Stimulated activated CD4-positive, alpha-beta T cell treated with anti-CD3 and anti-CD28 coated beads, Interleukin-1b, Interleukin-23, amount 100 ng/mL, for 24 hours (primary cell): ENCODE measurements at regions not wholly inside any gene's neighbourhood (a gene's known extent, or its start where the extent isn't known, plus 50 kb on each side); places are given as distances from the start of the nearest gene placed in this dataset.
"Not testable (repeated sequence)": the region's sequence is repeated elsewhere in the genome, so short reads cannot be mapped to it uniquely, and the experiment has no call there.

Experiments
- DNase-seq, 4 experiments: peaks; one replicate each; pipeline ENCODE4 v3.0.0-alpha.2; 2020; ENCODE audit warnings: low read depth in 4 of 4, low spot score in 1 of 4

GRCh38 chr1:222009105-222009730, 267.3 kb upstream of the DUSP10 start:
- DNase-seq, result no peak

- DNase-seq, result no peak
These were observed 264.8 kb upstream of the DUSP10 start for GRCh38 chr1:222006715-222007114.

- DNase-seq, result no peak
These were observed 262.9 kb upstream of the DUSP10 start for GRCh38 chr1:222004784-222005183.

DNA sequence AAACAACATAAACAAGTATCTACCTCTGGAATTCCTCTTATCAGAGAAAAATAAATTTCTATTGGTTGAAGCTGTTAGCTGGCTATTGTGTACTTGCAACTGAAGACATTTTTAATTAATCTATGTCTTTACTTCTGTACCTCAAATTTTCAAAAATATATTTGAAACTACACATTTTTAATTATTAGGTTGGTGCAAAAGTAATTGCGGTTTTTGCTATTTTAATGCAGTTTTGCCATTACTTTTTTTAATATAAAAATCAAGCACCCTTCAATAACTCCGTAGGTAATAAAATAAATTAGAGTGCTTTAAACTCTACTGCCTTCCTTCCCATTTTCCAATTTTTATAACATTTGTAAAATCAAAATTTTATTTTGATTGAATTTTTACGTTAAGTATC, 262.1 kb upstream of the DUSP10 start:
- DNase-seq, result no peak

- DNase-seq, result no peak
These were observed 260.6 kb upstream of the DUSP10 start for GRCh38 chr1:222002503-222002902.

- DNase-seq, result no peak
These were observed 258.2 kb upstream of the DUSP10 start for GRCh38 chr1:222000131-222000530.

- DNase-seq, result no peak
These were observed 256.9 kb upstream of the DUSP10 start for GRCh38 chr1:221998781-221999180.

- no peak for DNase-seq
These were observed 256.3 kb upstream of the DUSP10 start for GRCh38 chr1:221998186-221998612.

DNA sequence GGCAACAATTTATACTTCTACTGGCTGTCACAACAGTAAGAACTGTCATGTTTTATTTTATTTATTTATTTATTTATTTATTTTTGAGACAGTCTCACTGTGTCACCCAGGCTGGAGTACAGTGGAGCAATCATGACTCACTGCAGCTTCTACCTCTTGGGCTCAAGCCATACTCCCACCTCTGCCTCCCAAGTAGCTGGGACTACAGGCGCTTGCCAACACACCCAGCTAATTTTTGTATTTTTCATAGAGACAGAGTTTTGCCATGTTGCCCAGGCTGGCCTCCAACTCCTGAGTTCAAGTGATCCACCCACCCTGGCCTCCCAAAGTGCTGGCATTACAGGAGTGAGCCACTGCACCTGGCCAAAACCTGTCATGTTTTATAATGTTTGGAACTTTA, 255.1 kb upstream of the DUSP10 start:
- not testable (repeated sequence) for DNase-seq

DNA sequence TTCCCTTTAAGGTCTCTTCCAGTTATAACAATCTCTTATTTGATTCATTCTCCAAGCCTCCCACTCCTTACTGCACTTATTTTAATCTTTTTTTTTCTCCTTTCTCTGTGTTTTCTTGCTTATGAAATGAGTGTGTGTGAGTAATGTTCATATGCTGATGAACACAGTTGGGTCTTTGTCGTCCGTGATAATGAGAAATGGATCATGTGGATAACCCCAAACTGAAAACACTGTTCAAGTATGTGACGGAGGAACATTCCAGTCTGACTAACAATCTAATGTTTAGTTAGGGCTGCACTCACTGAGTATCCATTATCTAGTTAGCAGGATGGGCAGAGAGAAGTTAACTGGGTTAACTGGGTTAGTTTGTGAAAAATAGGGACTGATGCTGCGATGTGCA, 253.1 kb upstream of the DUSP10 start:
- DNase-seq, result no peak

DNA sequence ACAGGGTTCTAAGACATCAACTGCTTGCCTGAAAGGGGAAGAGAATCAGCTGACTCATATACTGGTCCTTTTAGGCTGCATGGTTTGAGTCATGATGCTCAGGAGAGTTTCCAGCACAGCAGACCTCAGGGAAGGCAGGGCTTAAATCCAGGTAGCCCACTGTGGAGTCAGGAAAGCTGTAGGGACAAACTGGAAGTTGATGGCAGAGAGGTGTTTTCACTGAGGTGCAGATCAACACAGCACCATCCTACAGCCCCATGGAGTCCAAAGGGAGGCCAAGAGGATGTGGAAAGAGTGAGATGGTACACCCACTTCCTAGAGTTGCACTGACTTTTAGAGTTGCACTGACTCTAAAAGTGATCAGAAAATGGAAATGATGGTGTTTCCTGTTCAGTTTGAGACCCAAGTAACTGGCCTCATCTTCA, 252.4 kb upstream of the DUSP10 start:
- DNase-seq, result peak in 2 of 4 experiments; percentile 5 to 13

GRCh38 chr1:221993444-221993948, 251.6 kb upstream of the DUSP10 start:
- DNase-seq, result no peak

DNA sequence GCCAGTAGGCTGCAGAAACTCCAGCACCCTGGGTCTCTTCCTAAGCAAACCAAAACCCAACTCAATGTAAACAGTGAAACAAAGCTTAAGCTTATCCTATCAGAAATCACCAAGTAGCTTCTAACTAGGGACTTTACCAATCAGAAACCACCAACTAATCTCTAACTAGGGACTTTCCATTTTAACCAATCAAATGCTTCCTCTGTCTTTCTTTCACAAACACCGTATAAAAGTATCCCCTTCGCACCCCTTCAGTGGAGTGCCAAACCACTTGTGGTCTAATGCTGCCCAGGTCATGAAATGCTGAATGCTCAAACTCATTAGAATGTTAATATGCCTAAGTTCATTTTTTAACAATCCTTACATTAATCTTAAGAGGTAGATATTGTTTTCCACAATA, 250.5 kb upstream of the DUSP10 start:
- DNase-seq, result no peak

GRCh38 chr1:221991221-221991620, 249.3 kb upstream of the DUSP10 start:
- DNase-seq, result no peak

DNA sequence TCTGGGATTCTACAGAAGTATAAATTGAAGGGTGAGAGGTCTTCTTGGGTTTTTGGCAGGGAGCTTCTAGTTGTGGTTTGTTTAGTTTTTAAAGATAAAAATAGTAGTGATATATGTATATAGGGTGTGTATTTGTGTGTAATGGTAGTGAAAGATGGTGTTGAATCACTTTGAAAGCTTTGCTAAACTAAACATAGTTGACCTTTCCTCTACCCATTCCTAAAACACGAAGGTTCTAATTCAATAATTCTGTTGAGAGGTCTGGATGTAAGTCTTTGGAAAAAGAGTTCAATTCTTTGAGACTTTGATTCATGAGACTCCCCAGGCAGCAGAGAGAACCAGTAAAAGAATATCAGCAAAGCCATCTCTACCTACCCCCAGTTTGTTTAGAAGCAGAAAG, 247.9 kb upstream of the DUSP10 start:
- DNase-seq, result no peak

- DNase-seq, result no peak
These were observed 246.9 kb upstream of the DUSP10 start for GRCh38 chr1:221988829-221989228.

DNA sequence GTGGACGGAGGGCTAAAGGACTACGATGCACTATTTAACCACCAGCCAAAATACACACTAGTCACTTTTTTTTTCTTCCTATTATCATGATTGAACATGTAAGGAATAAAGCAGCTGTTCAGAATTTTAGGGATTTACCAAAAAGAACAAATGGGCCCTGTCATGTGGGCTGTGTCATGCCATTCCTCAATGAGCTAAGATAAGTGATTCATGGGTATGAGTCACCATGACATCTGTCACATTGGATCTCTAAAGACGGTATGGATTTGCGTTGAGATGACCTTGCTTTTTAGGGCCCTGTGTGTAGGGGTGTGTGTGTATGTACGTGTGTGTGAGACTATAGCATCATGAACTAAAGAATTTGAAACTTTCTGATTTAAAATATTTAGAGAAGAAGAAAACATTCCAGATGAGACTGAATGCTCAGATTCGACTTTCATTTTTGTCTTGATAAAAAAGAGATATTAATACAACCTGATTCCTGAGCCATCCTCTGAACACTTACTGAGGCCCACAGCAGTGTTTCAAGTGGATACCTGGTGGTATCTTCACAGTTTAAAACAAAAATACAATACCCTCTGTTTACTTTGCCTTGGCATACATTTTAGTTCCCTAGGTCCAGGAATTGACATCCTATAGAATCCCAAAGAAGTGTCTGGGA, 246.1 kb upstream of the DUSP10 start:
- DNase-seq, result no peak

DNA sequence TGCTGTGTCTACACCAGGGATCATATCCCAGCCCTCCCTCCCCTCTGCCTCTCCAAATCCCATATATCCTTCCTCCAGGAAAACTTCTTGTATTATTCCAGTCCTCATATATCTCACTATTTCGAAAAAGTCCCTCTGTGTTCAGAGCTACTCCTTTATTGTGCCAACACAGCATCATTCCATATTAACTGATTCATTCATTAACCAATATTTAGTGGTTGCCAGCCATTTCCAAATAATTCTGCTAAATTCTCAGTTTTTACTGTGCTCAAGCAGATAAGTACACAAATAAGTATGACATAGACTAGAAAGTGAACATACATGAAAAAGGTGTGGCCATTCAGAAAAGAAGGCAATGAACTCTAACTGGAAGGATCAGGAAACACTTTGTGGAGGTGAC, 241.6 kb upstream of the DUSP10 start:
- DNase-seq, result no peak

- DNase-seq, result no peak
These were observed 239.6 kb upstream of the DUSP10 start for GRCh38 chr1:221981461-221981860.

DNA sequence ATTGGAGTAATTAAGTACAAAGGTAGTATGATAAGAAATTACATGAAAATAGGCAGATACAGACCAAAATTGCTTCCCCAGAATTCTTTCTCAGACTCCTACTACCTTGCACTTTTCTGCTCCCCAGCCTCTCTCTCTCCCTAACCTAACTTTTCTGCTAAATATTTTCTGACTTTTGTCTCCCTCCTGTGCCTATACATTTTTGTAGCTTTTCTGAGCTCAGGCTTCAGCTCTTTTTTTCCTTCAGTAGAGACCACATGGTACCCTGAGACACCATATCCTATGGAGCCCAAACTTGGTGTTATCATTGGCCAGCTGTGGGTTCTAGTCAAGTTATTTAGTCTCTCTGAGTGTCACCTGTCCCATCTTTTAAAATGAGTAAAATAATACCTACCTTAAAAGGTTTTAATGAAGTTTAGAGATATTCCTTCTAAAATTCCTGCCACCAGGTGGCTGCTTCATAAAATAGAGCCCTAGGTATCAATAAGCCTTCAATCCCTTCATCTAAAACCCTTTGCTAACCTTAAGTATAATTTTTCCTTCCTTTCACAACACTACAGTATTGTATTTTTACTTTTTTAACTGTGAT, 237.6 kb upstream of the DUSP10 start:
- DNase-seq, result no peak

- DNase-seq, result not testable (repeated sequence)
These were observed 236.9 kb upstream of the DUSP10 start for GRCh38 chr1:221978631-221979334.

DNA sequence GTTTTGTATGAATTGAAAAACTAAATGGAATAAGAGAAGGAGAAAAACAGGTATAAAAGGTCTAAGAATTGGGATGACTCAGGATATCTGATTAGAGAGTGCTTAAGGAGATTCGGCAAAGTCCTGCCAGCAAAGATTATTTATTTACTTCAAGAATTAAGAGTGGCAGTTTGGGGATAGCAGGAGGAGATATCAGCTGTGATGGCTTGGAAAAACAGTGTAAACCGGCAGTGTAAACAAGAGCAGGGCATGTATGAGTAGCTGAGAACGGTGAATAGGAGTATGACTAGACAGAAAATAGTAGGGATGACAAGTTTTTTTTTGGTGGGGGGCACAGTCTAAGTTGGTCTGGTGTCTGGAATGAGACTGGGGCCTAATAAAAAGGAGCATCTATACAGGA, 231.9 kb upstream of the DUSP10 start:
- not testable (repeated sequence) for DNase-seq
